ENCODE measurements at regions not wholly inside any gene's neighbourhood (a gene's known extent, or its start where the extent isn't known, plus 50 kb on each side); places are given as distances from the start of the nearest gene placed in this dataset.

DNA sequence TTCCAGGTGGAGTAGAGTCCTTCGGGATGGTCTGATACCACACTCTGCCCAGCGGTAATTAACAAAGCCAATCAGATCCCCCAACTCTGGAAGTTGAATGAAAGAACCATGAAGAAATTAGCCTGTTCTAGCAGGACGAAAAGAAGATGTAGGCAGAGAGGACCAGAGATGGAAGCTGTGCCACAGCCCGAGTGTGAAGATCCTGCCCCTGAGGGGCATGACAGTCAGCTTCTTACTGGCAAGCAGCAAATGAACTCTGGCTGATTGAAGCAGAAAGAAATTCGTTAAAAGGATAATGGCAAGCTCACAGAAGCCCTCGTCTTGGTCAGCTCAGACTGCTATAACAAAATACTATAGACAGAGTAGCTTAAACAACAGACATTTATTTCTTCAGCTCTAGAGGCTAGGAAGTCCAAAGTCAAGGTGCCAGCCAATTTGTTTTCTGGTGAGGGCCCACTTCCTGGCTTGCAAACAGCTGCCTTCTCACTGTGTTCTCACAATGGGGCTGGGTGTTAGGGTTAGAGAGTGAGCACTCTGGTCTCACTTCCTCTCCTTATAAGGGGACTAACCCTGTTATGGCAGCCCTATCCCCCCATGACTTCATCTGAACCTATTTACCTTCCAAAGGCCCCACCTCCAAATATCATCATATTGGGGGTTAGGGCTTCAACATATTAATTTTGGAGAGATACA, 307.1 kb downstream of the VPS13C start:
- Mint-ChIP-seq H3K36me3 (ENCODE audit: low read depth) (no peaks in the 10 kb centered on the region), H3K4me1 (no peaks in the 10 kb centered on the region), H3K27me3 (ENCODE audit: low read depth) (no peaks in the 10 kb centered on the region), H3K4me3 (no peak overlapping the region), H3K9me3 (no peaks in the 10 kb centered on the region), H3K27ac (ENCODE audit: unreplicated experiment) (no peak overlapping the region)
- TF ChIP-seq, protein P1, sequence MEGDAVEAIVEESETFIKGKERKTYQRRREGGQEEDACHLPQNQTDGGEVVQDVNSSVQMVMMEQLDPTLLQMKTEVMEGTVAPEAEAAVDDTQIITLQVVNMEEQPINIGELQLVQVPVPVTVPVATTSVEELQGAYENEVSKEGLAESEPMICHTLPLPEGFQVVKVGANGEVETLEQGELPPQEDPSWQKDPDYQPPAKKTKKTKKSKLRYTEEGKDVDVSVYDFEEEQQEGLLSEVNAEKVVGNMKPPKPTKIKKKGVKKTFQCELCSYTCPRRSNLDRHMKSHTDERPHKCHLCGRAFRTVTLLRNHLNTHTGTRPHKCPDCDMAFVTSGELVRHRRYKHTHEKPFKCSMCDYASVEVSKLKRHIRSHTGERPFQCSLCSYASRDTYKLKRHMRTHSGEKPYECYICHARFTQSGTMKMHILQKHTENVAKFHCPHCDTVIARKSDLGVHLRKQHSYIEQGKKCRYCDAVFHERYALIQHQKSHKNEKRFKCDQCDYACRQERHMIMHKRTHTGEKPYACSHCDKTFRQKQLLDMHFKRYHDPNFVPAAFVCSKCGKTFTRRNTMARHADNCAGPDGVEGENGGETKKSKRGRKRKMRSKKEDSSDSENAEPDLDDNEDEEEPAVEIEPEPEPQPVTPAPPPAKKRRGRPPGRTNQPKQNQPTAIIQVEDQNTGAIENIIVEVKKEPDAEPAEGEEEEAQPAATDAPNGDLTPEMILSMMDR (conservative IDR thresholded peaks at IDR 0.05): no peak
- DNase-seq (ENCODE audit: low read depth, low spot score): no peak

DNA sequence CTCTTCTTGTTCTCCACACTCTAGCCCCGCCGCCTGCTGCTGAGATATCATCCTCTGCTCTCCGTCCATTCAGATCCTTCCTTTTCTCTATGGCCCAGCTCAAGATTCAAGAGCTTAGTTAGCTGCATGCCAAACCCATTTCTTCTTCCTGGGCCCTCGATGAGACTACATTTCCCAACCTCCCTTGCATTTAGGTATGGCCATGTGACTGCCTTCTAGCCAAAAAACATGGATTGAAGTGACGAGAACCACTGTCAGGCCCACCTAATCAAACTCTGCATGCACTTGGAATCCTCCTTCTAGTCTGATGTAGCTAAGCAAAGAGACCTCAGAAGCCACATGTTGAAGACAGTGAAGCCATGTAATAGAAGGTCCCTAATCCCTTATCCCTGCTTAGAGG, 308.2 kb downstream of the VPS13C start:
- no peak overlapping the region for H3K27ac Mint-ChIP-seq (ENCODE audit: unreplicated experiment)
- no peaks in the 10 kb centered on the region for H3K27me3 Mint-ChIP-seq (ENCODE audit: low read depth)
- no peaks in the 10 kb centered on the region for H3K9me3 Mint-ChIP-seq
- H3K4me1 Mint-ChIP-seq: no peaks in the 10 kb centered on the region
- no peak overlapping the region for H3K4me3 Mint-ChIP-seq
- DNase-seq (ENCODE audit: low read depth, low spot score): no peak
- H3K36me3 Mint-ChIP-seq (ENCODE audit: low read depth): no peaks in the 10 kb centered on the region
- TF ChIP-seq, protein P1 (conservative IDR thresholded peaks at IDR 0.05): no peak

DNA sequence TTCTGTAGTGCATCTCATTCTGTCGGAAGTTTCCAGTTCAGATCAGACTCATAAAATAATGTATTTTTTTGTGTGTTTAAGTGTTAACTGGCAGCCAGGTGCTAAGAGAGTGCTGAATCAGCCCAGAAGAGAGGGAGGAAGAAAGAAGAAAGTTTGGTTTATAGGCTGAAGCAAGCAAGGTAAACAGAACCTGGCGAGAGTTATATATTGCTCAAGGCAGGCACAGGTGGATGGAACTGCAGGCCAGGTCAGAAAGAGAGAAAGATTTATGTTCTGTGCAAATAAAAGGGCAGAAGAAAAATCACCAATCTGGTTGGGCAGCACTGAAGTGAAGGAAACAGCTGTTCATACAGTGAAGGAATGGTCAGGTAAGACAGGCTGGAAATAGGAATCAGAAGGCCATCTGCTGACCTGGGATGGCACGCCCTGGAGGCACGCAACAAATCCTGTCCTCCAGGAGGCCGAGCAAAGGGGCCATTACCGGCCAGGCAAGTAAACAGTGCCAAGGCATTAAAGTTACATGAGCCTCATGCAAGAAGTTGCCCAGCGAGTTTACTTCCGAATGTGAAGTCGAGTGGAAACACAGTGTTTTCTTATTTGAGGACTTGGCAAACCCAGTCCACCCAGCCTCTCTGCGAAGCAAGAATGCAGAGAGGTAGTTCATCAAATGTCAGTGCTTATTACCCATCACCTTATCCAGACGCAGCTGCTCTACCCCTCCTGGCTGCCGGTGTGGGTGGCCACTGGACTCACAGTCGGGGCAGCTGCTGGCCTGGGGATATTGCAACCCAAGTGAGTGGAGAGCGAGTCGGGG, 309.8 kb downstream of the VPS13C start:
- no peak for DNase-seq (ENCODE audit: low read depth, low spot score)
- Mint-ChIP-seq H3K36me3 (ENCODE audit: low read depth) (no peaks in the 10 kb centered on the region), H3K9me3 (no peaks in the 10 kb centered on the region), H3K4me3 (no peak overlapping the region), H3K4me1 (no peaks in the 10 kb centered on the region), H3K27me3 (ENCODE audit: low read depth) (no peaks in the 10 kb centered on the region), H3K27ac (ENCODE audit: unreplicated experiment) (no peak overlapping the region)
- TF ChIP-seq, protein P1 (conservative IDR thresholded peaks at IDR 0.05): no peak

DNA sequence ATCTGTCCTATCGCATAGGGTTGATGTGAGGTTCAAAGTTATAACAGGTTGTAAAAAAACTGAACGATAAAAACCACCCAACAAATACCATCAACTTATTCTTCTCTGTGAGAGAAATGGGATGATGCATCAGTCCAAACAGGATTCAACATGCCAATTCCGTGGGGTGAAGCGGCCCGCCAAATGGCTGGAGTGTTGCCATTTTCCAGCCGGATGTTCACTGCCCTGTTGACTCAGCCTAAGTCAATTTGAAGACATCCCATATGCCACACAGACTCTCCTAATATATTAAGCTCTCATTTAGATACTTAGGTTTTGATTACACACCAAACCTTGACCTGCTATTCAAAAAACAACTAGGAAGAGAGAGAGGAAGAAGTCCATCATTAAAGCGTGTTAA, 311.1 kb downstream of the VPS13C start:
- Mint-ChIP-seq H3K36me3 (ENCODE audit: low read depth) (no peaks in the 10 kb centered on the region), H3K27me3 (ENCODE audit: low read depth) (no peaks in the 10 kb centered on the region), H3K4me1 (peaks cover 4% of the 10 kb centered on the region), H3K4me3 (no peak overlapping the region), H3K27ac (ENCODE audit: unreplicated experiment) (no peak overlapping the region), H3K9me3 (no peaks in the 10 kb centered on the region)
- DNase-seq (ENCODE audit: low read depth, low spot score): no peak
- TF ChIP-seq, protein P1 (conservative IDR thresholded peaks at IDR 0.05): no peak

DNA sequence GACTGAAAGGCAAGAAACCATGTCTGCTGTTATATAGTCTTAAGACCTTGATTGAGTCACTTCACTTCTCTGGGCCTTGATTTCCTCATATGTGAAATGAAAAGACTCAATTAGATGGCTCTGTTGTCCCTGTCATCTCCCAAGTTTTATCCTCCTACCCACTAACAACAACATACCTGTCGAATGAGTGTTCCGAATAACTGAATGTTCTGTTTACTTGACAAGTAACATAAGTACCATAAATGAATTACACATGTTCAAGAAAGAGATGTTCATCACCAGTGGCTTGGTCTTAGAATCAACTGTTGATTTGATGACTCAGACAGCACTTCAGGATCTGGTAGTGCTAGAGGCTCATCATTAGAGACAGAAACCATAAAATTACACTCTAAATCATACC, 311.7 kb downstream of the VPS13C start:
- Mint-ChIP-seq H3K27ac (ENCODE audit: unreplicated experiment) (no peak overlapping the region), H3K4me3 (no peak overlapping the region), H3K27me3 (ENCODE audit: low read depth) (no peaks in the 10 kb centered on the region), H3K9me3 (no peaks in the 10 kb centered on the region), H3K4me1 (peaks cover 4% of the 10 kb centered on the region), H3K36me3 (ENCODE audit: low read depth) (no peaks in the 10 kb centered on the region)
- no peak for DNase-seq (ENCODE audit: low read depth, low spot score)
- TF ChIP-seq, protein P1 (conservative IDR thresholded peaks at IDR 0.05): no peak
